ENCODE measurements at regions not wholly inside any gene's neighbourhood (a gene's known extent, or its start where the extent isn't known, plus 50 kb on each side); places are given as distances from the start of the nearest gene placed in this dataset.

DNA sequence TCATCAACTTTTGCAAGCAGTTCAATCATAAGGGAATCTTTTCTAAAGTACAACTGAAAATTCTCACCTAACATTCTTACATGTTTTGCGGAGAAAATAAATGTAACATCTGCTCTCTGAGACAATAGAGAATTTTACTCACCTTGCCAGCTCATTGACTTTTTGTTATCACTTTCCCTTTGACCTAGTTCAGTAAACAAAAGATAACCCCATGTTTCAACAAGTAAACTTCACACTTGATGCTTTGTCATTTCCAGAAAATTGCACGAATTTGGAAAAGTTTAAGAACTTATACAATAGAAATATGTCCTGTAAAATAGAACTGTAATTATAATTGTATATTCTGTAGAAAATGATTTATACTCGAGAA, 1110.0 kb upstream of the ACVR2A start:
- TF ChIP-seq, protein P1, sequence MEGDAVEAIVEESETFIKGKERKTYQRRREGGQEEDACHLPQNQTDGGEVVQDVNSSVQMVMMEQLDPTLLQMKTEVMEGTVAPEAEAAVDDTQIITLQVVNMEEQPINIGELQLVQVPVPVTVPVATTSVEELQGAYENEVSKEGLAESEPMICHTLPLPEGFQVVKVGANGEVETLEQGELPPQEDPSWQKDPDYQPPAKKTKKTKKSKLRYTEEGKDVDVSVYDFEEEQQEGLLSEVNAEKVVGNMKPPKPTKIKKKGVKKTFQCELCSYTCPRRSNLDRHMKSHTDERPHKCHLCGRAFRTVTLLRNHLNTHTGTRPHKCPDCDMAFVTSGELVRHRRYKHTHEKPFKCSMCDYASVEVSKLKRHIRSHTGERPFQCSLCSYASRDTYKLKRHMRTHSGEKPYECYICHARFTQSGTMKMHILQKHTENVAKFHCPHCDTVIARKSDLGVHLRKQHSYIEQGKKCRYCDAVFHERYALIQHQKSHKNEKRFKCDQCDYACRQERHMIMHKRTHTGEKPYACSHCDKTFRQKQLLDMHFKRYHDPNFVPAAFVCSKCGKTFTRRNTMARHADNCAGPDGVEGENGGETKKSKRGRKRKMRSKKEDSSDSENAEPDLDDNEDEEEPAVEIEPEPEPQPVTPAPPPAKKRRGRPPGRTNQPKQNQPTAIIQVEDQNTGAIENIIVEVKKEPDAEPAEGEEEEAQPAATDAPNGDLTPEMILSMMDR (IDR thresholded peaks at IDR 0.05) = no peak
- no peak for TF ChIP-seq POLR2A (IDR thresholded peaks at IDR 0.05)
- TF ChIP-seq POLR2AphosphoS5 (IDR thresholded peaks at IDR 0.05) = no peak
